ENCODE measurements at regions not wholly inside any gene's neighbourhood (a gene's known extent, or its start where the extent isn't known, plus 50 kb on each side); places are given as distances from the start of the nearest gene placed in this dataset.
"Not testable (repeated sequence)": the region's sequence is repeated elsewhere in the genome, so short reads cannot be mapped to it uniquely, and the experiment has no call there.

DNA sequence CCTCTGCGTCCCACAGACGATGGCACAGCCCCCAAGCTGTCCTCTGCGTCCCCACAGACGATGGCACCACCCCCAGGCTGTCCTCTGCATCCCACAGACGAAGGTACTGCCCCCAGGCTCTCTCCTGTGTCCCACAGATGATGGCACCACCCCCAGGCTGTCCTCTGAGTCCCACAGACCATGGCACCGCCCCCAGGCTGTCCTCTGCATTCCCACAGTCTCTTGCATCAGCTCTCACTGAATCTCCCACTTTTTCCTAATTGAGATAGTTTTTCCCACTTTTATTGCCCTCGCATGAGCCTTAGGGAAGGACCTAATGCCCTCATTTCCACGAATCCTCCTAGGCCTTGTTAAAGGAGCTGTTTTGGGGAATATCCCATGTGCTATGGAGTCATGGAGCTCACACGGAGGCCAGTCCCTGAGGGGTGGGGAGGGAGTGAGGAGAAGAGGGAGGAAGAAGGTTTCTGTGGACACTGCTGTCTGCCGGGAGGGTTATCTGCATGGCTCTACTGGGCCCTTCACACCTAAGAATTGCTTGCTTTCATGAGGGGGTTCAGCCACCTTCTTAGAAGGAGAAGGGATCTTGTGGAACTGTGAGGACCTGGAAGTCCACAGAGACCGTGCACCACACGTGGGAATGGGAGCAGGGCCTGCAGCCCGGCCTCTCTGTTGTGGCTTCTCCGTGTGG lies 58.2 kb upstream of the PTCH1 start:
- TF ChIP-seq CTCF (IDR thresholded peaks at IDR 0.05; ENCODE audit: extremely low read depth, missing control alignments) = no peak
- no peak for DNase-seq (ENCODE audit: low spot score)

DNA sequence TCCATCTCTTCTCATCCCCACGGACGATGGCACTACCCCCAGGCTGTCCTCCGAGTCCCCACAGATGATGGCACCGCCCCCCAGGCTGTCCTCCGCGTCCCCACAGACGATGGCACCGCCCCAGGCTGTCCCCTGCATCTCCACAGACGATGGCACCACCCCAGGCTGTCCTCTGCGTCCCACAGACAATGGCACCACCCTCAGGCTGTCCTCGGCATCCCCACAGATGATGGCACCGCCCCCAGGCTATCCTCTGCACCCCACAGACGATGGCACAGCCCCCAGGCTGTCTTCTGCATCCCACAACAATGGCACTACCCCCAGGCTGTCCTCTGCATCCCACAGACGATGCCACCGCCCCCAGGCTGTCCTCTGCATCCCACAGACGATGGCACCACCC lies 57.4 kb upstream of the PTCH1 start:
- no peak for DNase-seq (ENCODE audit: low spot score)
- no peak for TF ChIP-seq CTCF (IDR thresholded peaks at IDR 0.05; ENCODE audit: extremely low read depth, missing control alignments)

DNA sequence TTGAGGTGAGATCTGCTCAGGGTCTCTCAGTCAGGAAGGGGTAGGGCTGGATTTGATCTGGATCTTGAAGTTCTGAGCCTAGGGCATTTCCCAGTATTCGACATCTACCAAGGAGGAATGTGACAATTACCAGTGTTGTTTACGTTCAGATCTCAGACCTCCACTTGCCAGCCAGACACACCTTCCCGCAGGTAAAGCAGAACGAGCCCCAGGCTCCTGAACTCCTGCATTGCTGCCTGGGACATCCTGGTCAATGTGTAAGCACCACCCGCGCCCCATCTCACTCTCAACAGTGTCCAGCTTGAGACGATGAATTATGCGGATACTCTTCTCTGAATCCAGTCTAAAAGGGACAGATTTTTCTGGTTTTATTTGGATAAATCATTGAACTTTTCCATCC lies 56.7 kb upstream of the PTCH1 start:
- DNase-seq (ENCODE audit: low spot score) = no peak
- no peak for TF ChIP-seq CTCF (IDR thresholded peaks at IDR 0.05; ENCODE audit: extremely low read depth, missing control alignments)

GRCh38 chr9:95572381-95573151 lies 55.8 kb upstream of the PTCH1 start:
- TF ChIP-seq CTCF (IDR thresholded peaks at IDR 0.05; ENCODE audit: extremely low read depth, missing control alignments) = no peak
- DNase-seq (ENCODE audit: low spot score) = no peak

DNA sequence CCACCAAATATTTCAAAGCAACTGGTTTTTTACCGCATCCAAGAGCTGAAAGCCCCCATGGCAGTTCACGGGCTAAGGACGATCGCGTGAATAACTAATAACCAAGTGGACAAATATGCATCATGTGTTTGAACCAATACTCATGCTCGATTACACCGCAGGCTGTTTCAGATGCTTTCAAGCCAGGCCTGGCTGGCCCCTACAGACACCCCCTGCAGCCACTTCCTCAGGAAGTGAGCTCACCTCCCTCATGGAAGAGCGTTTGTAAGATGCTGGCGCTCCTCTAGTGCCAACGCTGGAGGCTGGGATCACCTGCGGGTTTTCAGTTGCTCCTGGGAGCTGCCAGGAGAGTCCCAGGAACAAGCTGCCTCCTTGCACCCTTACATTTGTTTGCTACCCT lies 53.9 kb upstream of the PTCH1 start:
- DNase-seq (ENCODE audit: low spot score) = no peak
- no peak for TF ChIP-seq CTCF (IDR thresholded peaks at IDR 0.05; ENCODE audit: extremely low read depth, missing control alignments)

DNA sequence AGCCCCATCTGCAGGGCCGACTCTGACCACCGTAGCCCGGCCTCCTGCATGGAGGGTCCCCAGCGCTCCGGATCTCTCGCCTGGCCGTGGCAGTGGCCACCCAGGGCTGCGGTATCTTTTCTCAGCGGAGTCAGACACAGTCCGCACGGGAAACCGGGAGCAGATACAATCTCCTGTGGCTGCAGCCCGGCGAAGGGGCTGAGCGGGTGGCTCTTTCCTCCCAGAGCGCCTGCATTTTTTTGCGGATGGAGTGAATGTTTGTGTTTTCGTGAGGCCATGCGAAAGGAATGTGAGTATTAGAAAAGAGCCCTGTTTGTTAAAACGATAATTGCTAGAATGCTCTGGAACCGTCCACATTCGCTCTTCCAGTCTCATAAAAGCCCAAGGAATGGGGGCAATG lies 53.4 kb upstream of the PTCH1 start:
- no peak for TF ChIP-seq CTCF (IDR thresholded peaks at IDR 0.05; ENCODE audit: extremely low read depth, missing control alignments)
- no peak for DNase-seq (ENCODE audit: low spot score)

DNA sequence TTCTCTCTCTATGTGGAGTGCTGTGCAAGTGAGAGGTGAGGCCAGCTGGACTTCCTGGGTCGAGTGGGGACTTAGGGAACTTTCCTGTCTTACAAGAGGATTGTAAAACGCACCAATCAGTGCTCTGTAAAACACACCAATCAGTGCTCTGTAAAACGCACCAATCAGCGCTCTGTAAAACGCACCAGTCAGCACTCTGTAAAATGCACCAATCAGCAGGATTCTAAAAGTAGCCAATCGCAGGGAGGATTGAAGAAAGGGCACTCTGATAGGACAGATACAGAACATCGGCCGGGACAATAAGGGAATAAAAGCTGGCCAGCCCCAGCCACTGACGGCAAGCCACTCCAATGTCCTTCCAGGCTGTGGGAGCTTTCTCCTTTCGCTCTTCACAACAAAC lies 52.0 kb upstream of the PTCH1 start:
- DNase-seq (ENCODE audit: low spot score) = not testable (repeated sequence)

Measured in GM20000 (cell line).